ENCODE measurements at regions not wholly inside any gene's neighbourhood (a gene's known extent, or its start where the extent isn't known, plus 50 kb on each side); places are given as distances from the start of the nearest gene placed in this dataset.

- no peak for DNase-seq (ENCODE audit: low read depth, low spot score)
Measured at GRCh38 chr10:129272176-129272575, 194.9 kb upstream of the MGMT start.

- DNase-seq (ENCODE audit: low read depth, low spot score): no peak
Measured at GRCh38 chr10:129272866-129273650, 194.0 kb upstream of the MGMT start.

GRCh38 chr10:129273860-129274259 is 193.2 kb upstream of the MGMT start:
- no peak for DNase-seq (ENCODE audit: low read depth, low spot score)

GRCh38 chr10:129274748-129275474 is 192.1 kb upstream of the MGMT start:
- peak; percentile 77 for DNase-seq (ENCODE audit: low read depth, low spot score)

GRCh38 chr10:129275886-129276285 is 191.2 kb upstream of the MGMT start:
- DNase-seq (ENCODE audit: low read depth, low spot score): no peak

GRCh38 chr10:129277084-129277483 is 190.0 kb upstream of the MGMT start:
- DNase-seq (ENCODE audit: low read depth, low spot score): no peak

GRCh38 chr10:129277841-129278240 is 189.2 kb upstream of the MGMT start:
- no peak for DNase-seq (ENCODE audit: low read depth, low spot score)

GRCh38 chr10:129278686-129279085 is 188.4 kb upstream of the MGMT start:
- no peak for DNase-seq (ENCODE audit: low read depth, low spot score)

GRCh38 chr10:129279446-129280154 is 187.4 kb upstream of the MGMT start:
- no peak for DNase-seq (ENCODE audit: low read depth, low spot score)

- no peak for DNase-seq (ENCODE audit: low read depth, low spot score)
Measured at GRCh38 chr10:129280155-129280502, 186.9 kb upstream of the MGMT start.

GRCh38 chr10:129280908-129281586 is 186.0 kb upstream of the MGMT start:
- no peak for DNase-seq (ENCODE audit: low read depth, low spot score)

- no peak for DNase-seq (ENCODE audit: low read depth, low spot score)
Measured at GRCh38 chr10:129285459-129285858, 181.6 kb upstream of the MGMT start.

GRCh38 chr10:129288999-129289584 is 177.9 kb upstream of the MGMT start:
- no peak for DNase-seq (ENCODE audit: low read depth, low spot score)

GRCh38 chr10:129293991-129294700 is 172.9 kb upstream of the MGMT start:
- no peak for DNase-seq (ENCODE audit: low read depth, low spot score)

- DNase-seq (ENCODE audit: low read depth, low spot score): no peak
Measured at GRCh38 chr10:129294944-129295343, 172.1 kb upstream of the MGMT start.

- DNase-seq (ENCODE audit: low read depth, low spot score): no peak
Measured at GRCh38 chr10:129305046-129305445, 162.0 kb upstream of the MGMT start.

- DNase-seq (ENCODE audit: low read depth, low spot score): no peak
Measured at GRCh38 chr10:129307141-129307540, 159.9 kb upstream of the MGMT start.

- no peak for DNase-seq (ENCODE audit: low read depth, low spot score)
Measured at GRCh38 chr10:129308953-129309564, 158.0 kb upstream of the MGMT start.

GRCh38 chr10:129309565-129309964 is 157.5 kb upstream of the MGMT start:
- DNase-seq (ENCODE audit: low read depth, low spot score): no peak

- no peak for DNase-seq (ENCODE audit: low read depth, low spot score)
Measured at GRCh38 chr10:129310881-129311280, 156.2 kb upstream of the MGMT start.

- no peak for DNase-seq (ENCODE audit: low read depth, low spot score)
Measured at GRCh38 chr10:129319934-129320333, 147.1 kb upstream of the MGMT start.

All from ELF-1 (cell line).